Right atrium auricular region (tissue), 2 donors: ENCODE measurements at regions not wholly inside any gene's neighbourhood (a gene's known extent, or its start where the extent isn't known, plus 50 kb on each side); places are given as distances from the start of the nearest gene placed in this dataset.

Experiments used
- DNase-seq: peaks from one replicate; pipeline ENCODE4 v3.0.0-alpha.2; 2019; ENCODE audit warnings: low spot score
- H3K27ac ChIP-seq, 2 donors: fragments of 200-600 bp; sonication (generic); 1 replicate in 1 of 2; 2 replicates in 1 of 2; pipeline ENCODE4 v1.5.1; 2016 to 2019
- H3K27me3 ChIP-seq, 2 donors: fragments of 200-600 bp; sonication (generic); one replicate each; pipeline versions ENCODE4 v1.5.1 to v1.6.0; 2017 to 2019
- H3K36me3 ChIP-seq: fragments of 200-600 bp; sonication (generic); one replicate; pipeline ENCODE4 v1.5.1; 2016
- H3K4me1 ChIP-seq, 2 donors: fragments of 200-600 bp; sonication (generic); one replicate each; pipeline versions ENCODE4 v1.5.1 to v1.6.0; 2017 to 2019
- H3K4me3 ChIP-seq, 2 donors: fragments of 200-600 bp; sonication (generic); 1 replicate in 1 of 2; 2 replicates in 1 of 2; pipeline ENCODE4 v1.5.1; 2017 to 2019; ENCODE audit warnings: mild to moderate bottlenecking in 1 of 2, moderate library complexity in 1 of 2
- H3K9me3 ChIP-seq, 2 donors: fragments of 200-600 bp; sonication (generic); one replicate each; pipeline ENCODE4 v1.5.1; 2019
- CTCF ChIP-seq, 2 donors: fragments of 200-600 bp; sonication (generic); IDR thresholded peaks; one replicate each; pipeline ENCODE4 v1.5.1; 2019; ENCODE audit warnings: antibody characterized with exemption in 2 of 2

- H3K36me3 ChIP-seq = no peaks in the 10 kb centered on the region
- no peak for DNase-seq
- H3K4me3 ChIP-seq = no peak overlapping the region
- no peak overlapping the region for H3K27ac ChIP-seq
- H3K9me3 ChIP-seq = peaks cover 0 to 5% of the 10 kb centered on the region in 2 donors
- TF ChIP-seq CTCF (IDR thresholded peaks at IDR 0.05) = no peak
- no peaks in the 10 kb centered on the region for H3K27me3 ChIP-seq
- no peaks in the 10 kb centered on the region for H3K4me1 ChIP-seq
These were observed 147.0 kb downstream of the TNFSF18 start for GRCh38 chr1:172903581-172904220.

DNA sequence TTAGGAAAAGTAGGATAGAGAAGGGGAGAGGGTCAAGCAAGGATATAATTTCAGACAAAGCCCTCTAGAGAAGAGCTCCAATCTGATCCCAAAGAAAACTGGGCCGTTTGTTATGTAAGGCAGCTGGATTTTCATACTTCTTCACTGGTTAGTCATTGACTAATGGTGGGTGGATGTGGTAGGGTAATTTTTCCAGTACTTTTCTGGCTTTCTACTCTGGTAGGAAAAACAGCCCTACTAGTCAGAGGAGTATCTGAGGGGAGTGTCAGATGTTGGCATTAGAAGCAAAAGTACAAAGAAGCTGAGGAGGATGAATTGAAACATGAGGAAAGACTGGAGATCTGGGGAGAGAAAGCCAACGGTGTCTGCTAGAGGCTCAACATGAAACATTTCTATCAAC lies 145.3 kb downstream of the TNFSF18 start:
- no peaks in the 10 kb centered on the region for H3K36me3 ChIP-seq
- H3K4me3 ChIP-seq = no peak overlapping the region
- no peaks in the 10 kb centered on the region for H3K4me1 ChIP-seq
- TF ChIP-seq CTCF (IDR thresholded peaks at IDR 0.05) = no peak
- no peak for DNase-seq
- H3K27ac ChIP-seq = no peak overlapping the region
- H3K27me3 ChIP-seq = no peaks in the 10 kb centered on the region
- peaks cover 0 to 5% of the 10 kb centered on the region in 2 donors for H3K9me3 ChIP-seq

DNA sequence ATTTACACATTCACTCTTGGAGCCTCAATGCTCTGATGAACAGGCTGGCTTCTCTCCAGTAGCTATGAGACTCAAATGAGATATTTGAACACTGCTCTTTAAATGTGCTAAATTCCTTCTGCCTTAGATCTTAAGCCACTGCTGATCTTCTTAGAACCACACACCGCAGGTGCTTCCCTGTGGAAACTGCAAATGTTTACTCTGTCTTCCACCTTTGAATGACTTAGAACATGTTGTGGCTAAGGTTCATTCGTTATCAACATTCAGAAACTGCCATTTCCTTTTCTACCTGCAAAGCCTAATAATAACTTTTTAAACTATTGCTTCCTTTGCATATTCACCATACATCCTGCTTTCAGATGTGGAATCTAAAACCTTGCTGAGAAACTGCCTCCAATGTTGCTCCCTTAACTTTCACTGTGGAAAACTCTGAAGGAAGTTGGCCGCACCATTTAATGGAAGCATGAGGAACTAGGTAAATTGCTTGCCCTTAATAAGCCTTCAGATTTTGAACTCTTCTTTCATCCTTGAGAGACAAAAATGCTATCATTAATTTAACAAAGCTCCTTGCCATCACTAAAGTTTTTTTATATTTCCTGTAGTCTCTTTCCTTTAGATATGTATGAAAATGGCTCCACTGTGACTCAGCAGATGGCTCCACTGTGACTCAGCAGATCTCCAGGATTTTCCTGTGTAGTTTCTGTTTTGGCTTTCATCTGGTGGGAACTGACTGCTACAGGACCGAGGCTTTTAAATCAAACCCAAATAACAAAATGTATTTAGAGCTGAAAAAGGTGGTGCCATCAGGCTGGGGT lies 143.8 kb downstream of the TNFSF18 start:
- Histone ChIP-seq H3K4me3 (no peak overlapping the region), H3K36me3 (no peaks in the 10 kb centered on the region), H3K4me1 (no peaks in the 10 kb centered on the region), H3K27me3 (no peaks in the 10 kb centered on the region), H3K27ac (no peak overlapping the region), H3K9me3 (peaks cover 0 to 5% of the 10 kb centered on the region in 2 donors)
- no peak for TF ChIP-seq CTCF (IDR thresholded peaks at IDR 0.05)
- DNase-seq = no peak

- Histone ChIP-seq H3K9me3 (peaks cover 7 to 11% of the 10 kb centered on the region in 2 donors), H3K4me1 (no peaks in the 10 kb centered on the region), H3K36me3 (no peaks in the 10 kb centered on the region), H3K4me3 (no peak overlapping the region), H3K27ac (no peak overlapping the region), H3K27me3 (no peaks in the 10 kb centered on the region)
- DNase-seq = no peak
- no peak for TF ChIP-seq CTCF (IDR thresholded peaks at IDR 0.05)
These were observed 142.9 kb downstream of the TNFSF18 start for GRCh38 chr1:172907834-172908326.

- H3K27ac ChIP-seq = no peak overlapping the region
- no peaks in the 10 kb centered on the region for H3K36me3 ChIP-seq
- DNase-seq = no peak
- peaks cover 7 to 20% of the 10 kb centered on the region in 2 donors for H3K9me3 ChIP-seq
- no peak for TF ChIP-seq CTCF (IDR thresholded peaks at IDR 0.05)
- H3K4me3 ChIP-seq = no peak overlapping the region
- peaks cover 0 to 2% of the 10 kb centered on the region in 2 donors for H3K4me1 ChIP-seq
- no peaks in the 10 kb centered on the region for H3K27me3 ChIP-seq
These were observed 141.0 kb downstream of the TNFSF18 start for GRCh38 chr1:172909606-172910326.
